HG02678 (cell line): ENCODE measurements at regions not wholly inside any gene's neighbourhood (a gene's known extent, or its start where the extent isn't known, plus 50 kb on each side); places are given as distances from the start of the nearest gene placed in this dataset.

Experiments
- ATAC-seq: cut with Tn5 transposase; IDR thresholded peaks from one replicate; pipeline ENCODE4 v1.9.1; 2021; ENCODE audit warnings: mild to moderate bottlenecking, moderate library complexity; ENCODE audit not compliant: unreplicated experiment

DNA sequence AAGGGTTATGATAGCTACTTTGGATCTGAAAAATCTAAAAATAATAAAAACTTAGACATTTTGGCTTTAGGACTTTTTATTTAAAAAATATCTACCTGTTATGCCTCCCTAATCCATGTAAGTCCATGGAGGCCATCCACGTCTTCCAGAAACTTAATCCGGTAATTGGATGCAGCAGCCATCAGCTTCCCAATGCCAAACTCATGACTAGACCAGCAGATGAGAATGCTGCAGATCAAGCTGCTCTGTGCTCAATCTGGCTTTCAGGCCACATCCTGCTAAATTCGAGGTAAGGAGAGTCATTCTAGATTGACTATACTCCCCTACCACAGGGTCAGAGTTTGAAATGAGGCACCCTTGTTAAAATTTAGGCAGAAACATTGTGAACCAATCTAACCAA, 168.5 kb upstream of the TCERG1L start:
- ATAC-seq = no peak

DNA sequence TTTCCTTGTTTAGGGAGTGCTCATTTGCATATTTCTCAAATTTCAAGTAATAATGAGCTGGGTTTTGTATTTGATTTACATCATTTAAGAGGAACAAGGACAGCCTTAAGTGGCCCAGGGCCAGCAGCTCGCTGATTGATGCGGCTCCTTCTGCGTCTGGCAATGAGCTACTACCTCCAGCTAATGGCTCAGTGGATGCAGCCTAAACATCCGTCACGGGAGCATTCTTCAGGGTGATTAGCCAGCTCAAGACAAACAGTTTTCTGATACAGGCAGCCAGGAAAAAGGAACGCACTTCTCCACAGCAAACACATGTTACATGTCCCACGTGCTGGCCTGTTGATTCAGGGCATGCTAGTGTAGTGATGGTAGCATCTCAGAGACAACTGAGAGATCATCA, 169.3 kb upstream of the TCERG1L start:
- no peak for ATAC-seq

- ATAC-seq = no peak
Measured at GRCh38 chr10:131485732-131486131, 174.2 kb upstream of the TCERG1L start.

DNA sequence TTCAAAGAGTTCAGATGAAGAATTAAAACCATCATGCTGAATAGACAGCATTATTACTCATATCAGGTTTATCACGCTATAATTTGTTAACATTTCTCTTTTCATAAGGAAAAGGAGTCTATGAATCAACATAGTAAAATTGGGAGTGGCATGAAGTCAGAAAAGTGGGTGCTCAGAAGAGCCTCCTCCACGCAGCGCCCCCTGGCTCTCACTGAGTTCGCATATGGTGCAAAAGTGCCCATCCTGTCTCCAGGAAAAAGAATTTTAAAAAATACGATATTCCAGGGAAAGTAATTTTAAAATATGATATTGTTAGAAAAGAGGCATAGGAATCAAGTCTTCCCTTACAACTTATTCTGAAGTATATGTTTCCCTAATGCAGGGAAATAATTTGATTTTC, 176.3 kb upstream of the TCERG1L start:
- no peak for ATAC-seq

DNA sequence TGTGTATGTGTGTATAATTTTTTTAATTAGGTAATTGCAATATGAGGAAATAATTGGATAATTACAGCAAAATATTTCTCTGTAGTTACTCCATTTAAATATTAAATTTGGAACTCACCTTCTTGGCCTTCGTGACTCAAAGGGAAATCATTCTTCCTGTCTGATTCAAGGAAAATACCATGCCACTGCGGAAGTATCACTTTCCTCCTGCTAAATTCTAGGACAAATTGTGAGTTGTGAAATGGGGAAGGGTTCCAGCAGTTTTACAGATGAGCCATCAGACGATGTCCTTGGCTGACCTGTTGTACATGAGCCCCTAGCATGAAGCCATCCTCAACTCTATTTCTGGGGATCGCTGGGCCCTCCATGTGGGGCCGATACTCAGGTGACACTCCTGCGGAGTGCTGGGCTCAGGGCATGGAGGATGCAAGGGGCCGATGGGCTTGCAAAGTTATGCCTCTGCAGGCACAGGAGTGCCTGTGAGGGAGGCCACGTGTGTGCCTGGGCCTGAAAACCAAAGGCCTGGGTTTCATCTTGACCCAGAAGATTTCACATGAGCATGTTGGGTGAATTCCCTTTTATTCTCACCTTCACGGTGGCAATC, 179.6 kb upstream of the TCERG1L start:
- ATAC-seq = no peak

- ATAC-seq = no peak
Measured at GRCh38 chr10:131492211-131492857, 180.8 kb upstream of the TCERG1L start.

DNA sequence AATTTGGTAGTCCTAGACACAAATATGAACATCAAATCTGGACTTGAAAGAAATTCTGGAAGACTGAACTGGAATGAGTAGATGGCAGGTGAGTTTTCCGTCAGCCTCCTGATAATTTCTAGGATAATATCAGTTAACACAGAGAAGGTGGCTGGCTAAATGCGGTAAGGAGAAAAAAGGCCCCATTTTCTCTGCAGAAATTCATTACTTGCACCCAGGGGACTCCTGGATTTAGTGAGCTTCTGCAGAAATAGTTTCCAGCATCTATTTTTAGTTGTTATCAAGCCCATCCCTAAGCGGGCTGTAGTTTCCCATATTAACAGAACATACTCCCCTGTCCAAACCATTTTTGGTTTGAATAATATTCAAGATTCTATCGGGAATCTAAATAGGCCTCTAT, 181.9 kb upstream of the TCERG1L start:
- no peak for ATAC-seq

- ATAC-seq = no peak
Measured at GRCh38 chr10:131494451-131494850, 182.9 kb upstream of the TCERG1L start.

GRCh38 chr10:131495224-131495623, 183.7 kb upstream of the TCERG1L start:
- ATAC-seq = no peak

DNA sequence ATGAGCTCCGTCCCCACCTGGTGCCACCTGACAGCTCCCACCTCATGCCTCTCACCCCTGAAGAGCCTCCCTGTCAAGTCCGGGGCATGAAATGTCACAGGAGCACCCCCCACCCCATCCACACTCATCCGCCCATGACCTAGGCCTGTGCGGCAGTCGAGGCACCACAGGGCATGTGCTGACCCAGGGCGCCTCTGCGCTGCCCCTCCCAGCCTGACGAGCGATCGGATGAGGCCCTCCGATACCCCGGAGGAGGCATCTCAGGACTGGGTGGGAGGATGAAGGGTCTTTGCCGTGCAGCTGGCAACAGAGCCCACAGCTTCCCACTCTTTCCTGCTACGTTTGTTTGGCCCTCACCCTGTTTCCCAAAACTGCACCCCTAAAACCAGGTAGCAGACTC, 184.4 kb upstream of the TCERG1L start:
- ATAC-seq = no peak

- ATAC-seq = no peak
Measured at GRCh38 chr10:131496351-131497052, 185.0 kb upstream of the TCERG1L start.

DNA sequence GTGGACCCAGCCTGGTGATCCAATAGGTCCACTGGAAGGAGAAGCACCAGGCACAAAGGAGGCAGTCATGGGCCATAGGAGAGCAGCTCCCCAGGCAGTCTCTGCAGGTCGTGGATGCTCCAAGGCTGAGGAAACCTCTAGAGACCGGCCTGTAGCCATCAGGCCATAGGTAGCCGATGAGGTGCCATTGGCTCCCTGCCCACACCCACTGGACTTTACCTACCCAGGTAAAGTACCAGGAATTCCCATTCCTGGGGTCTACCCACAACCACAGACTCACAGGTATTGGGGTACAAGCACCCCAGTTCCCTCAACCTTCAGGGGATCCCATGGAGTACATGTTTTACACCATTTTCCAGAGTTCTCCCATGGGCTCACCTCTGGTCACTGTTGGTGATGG, 188.0 kb upstream of the TCERG1L start:
- no peak for ATAC-seq

GRCh38 chr10:131500181-131500580, 188.7 kb upstream of the TCERG1L start:
- no peak for ATAC-seq

- ATAC-seq = no peak
Measured at GRCh38 chr10:131500892-131501291, 189.4 kb upstream of the TCERG1L start.

GRCh38 chr10:131503992-131504391, 192.5 kb upstream of the TCERG1L start:
- ATAC-seq = no peak

DNA sequence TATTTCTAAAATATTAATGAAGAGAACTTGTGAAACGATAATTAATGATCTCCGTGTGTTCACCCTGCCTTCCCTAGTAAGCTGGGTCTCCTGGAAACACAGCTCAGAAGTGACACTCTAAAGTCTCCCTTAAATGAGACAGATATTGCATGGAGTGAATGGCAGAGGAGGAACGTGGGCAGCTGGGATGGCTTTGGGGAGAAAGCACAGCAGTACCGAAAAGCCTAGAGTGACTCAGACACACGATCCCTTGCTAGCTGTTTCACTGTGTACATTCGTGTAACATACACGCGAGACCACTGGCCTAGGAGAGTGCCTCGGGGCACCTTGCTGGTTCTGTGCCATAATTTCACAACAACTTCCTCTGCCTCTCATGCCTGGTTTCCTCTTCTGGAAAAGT, 199.9 kb upstream of the TCERG1L start:
- ATAC-seq = no peak

GRCh38 chr10:131512852-131513251, 201.3 kb upstream of the TCERG1L start:
- ATAC-seq = no peak

- no peak for ATAC-seq
Measured at GRCh38 chr10:131513445-131513844, 201.9 kb upstream of the TCERG1L start.

- no peak for ATAC-seq
Measured at GRCh38 chr10:131513901-131514300, 202.4 kb upstream of the TCERG1L start.

GRCh38 chr10:131514454-131514853, 202.9 kb upstream of the TCERG1L start:
- no peak for ATAC-seq

GRCh38 chr10:131516285-131516684, 204.8 kb upstream of the TCERG1L start:
- no peak for ATAC-seq

- ATAC-seq = no peak
Measured at GRCh38 chr10:131517781-131518180, 206.3 kb upstream of the TCERG1L start.
